GF-D8 (cell line): ENCODE measurements at regions not wholly inside any gene's neighbourhood (a gene's known extent, or its start where the extent isn't known, plus 50 kb on each side); places are given as distances from the start of the nearest gene placed in this dataset.

Experiments used
- DNase-seq: peaks from one replicate; lab custom pipeline; 2025; lab: John Stamatoyannopoulos, UW

GRCh38 chr4:71932941-71933340, 98.9 kb upstream of the NPFFR2 start:
- DNase-seq, result no peak

- no peak for DNase-seq
Observed at GRCh38 chr4:71938776-71939175, 93.0 kb upstream of the NPFFR2 start.

GRCh38 chr4:71941001-71941400, 90.8 kb upstream of the NPFFR2 start:
- no peak for DNase-seq

- no peak for DNase-seq
Observed at GRCh38 chr4:71944956-71945355, 86.8 kb upstream of the NPFFR2 start.

- no peak for DNase-seq
Observed at GRCh38 chr4:71945791-71946190, 86.0 kb upstream of the NPFFR2 start.

- DNase-seq, result no peak
Observed at GRCh38 chr4:71958978-71959377, 72.8 kb upstream of the NPFFR2 start.

- no peak for DNase-seq
Observed at GRCh38 chr4:71962622-71963264, 69.1 kb upstream of the NPFFR2 start.

GRCh38 chr4:71974681-71975080, 57.1 kb upstream of the NPFFR2 start:
- DNase-seq, result no peak

GRCh38 chr4:71976523-71976922, 55.3 kb upstream of the NPFFR2 start:
- no peak for DNase-seq

GRCh38 chr4:71978210-71978835, 53.5 kb upstream of the NPFFR2 start:
- DNase-seq, result no peak

- DNase-seq, result no peak
Observed at GRCh38 chr4:71980976-71981375, 50.8 kb upstream of the NPFFR2 start.
